HG02970 (cell line): ENCODE measurements at regions not wholly inside any gene's neighbourhood (a gene's known extent, or its start where the extent isn't known, plus 50 kb on each side); places are given as distances from the start of the nearest gene placed in this dataset.
A peak's percentile ranks its signal among the peaks of the same experiment; 100 is the strongest.

Experiments
- ATAC-seq: cut with Tn5 transposase; IDR thresholded peaks from one replicate; pipeline ENCODE4 v1.9.1; 2021; ENCODE audit warnings: mild to moderate bottlenecking, moderate library complexity, moderate number of reproducible peaks; ENCODE audit not compliant: unreplicated experiment, low FRiP score

GRCh38 chr7:47693216-47693615, 111.3 kb upstream of the TNS3 start:
- ATAC-seq = no peak

GRCh38 chr7:47691988-47692387, 110.1 kb upstream of the TNS3 start:
- no peak for ATAC-seq

- no peak for ATAC-seq
Measured at GRCh38 chr7:47690902-47691558, 109.1 kb upstream of the TNS3 start.

- ATAC-seq = no peak
Measured at GRCh38 chr7:47689558-47689957, 107.6 kb upstream of the TNS3 start.

- no peak for ATAC-seq
Measured at GRCh38 chr7:47688311-47689100, 106.6 kb upstream of the TNS3 start.

GRCh38 chr7:47685712-47686376, 103.9 kb upstream of the TNS3 start:
- no peak for ATAC-seq

GRCh38 chr7:47685151-47685550, 103.2 kb upstream of the TNS3 start:
- no peak for ATAC-seq

- ATAC-seq = no peak
Measured at GRCh38 chr7:47684728-47685127, 102.8 kb upstream of the TNS3 start.

- no peak for ATAC-seq
Measured at GRCh38 chr7:47683485-47683898, 101.6 kb upstream of the TNS3 start.

- no peak for ATAC-seq
Measured at GRCh38 chr7:47682874-47683273, 101.0 kb upstream of the TNS3 start.

- ATAC-seq = no peak
Measured at GRCh38 chr7:47681249-47681810, 99.4 kb upstream of the TNS3 start.

- no peak for ATAC-seq
Measured at GRCh38 chr7:47678641-47679380, 96.9 kb upstream of the TNS3 start.

GRCh38 chr7:47677664-47678063, 95.8 kb upstream of the TNS3 start:
- no peak for ATAC-seq

- ATAC-seq = no peak
Measured at GRCh38 chr7:47677093-47677492, 95.2 kb upstream of the TNS3 start.

GRCh38 chr7:47672977-47673381, 91.1 kb upstream of the TNS3 start:
- no peak for ATAC-seq

- no peak for ATAC-seq
Measured at GRCh38 chr7:47672271-47672791, 90.4 kb upstream of the TNS3 start.

- no peak for ATAC-seq
Measured at GRCh38 chr7:47671358-47671757, 89.4 kb upstream of the TNS3 start.

- ATAC-seq = peak; percentile 89
Measured at GRCh38 chr7:47670729-47671128, 88.8 kb upstream of the TNS3 start.

- no peak for ATAC-seq
Measured at GRCh38 chr7:47669901-47670384, 88.0 kb upstream of the TNS3 start.
